CD14-positive monocyte (primary cell): ENCODE measurements at regions not wholly inside any gene's neighbourhood (a gene's known extent, or its start where the extent isn't known, plus 50 kb on each side); places are given as distances from the start of the nearest gene placed in this dataset.

ENCODE experiments used
- DNase-seq, 3 donors: peaks; one replicate each; pipeline ENCODE4 v3.0.0-alpha.2; 2011 to 2022
- H2AFZ ChIP-seq: 2 replicates; pipeline ENCODE4 v1.6.0; 2012; ENCODE audit warnings: mild to moderate bottlenecking, low read depth, low read length, inconsistent platforms; ENCODE audit not compliant: insufficient read depth, poor library complexity, severe bottlenecking
- H3K27ac ChIP-seq, 2 donors: 1 replicate in 1 of 2; 2 replicates in 1 of 2; pipeline ENCODE4 v1.5.1; 2012 to 2013; ENCODE audit warnings: low read length in 2 of 2, control low read depth in 1 of 2, inconsistent platforms in 1 of 2, low read depth in 1 of 2, mild to moderate bottlenecking in 1 of 2
- H3K27me3 ChIP-seq, 2 donors: one replicate each; pipeline versions ENCODE4 v1.6.0 to v1.6.1; 2011 to 2013; ENCODE audit warnings: low read length in 2 of 2; ENCODE audit not compliant: control insufficient read depth in 2 of 2, insufficient read depth in 2 of 2
- H3K36me3 ChIP-seq, 2 donors: replicated peaks in 1 of 2; 1 replicate in 1 of 2; 2 replicates in 1 of 2; pipeline versions ENCODE4 v1.5.1 to v1.6.1; 2012 to 2013; ENCODE audit warnings: low read length in 2 of 2, control low read depth in 1 of 2, inconsistent platforms in 1 of 2, mild to moderate bottlenecking in 1 of 2; ENCODE audit not compliant: insufficient read depth in 2 of 2, control insufficient read depth in 1 of 2
- H3K4me1 ChIP-seq, 2 donors: 1 replicate in 1 of 2; 2 replicates in 1 of 2; pipeline versions ENCODE4 v1.5.1 to v1.6.1; 2012 to 2013; ENCODE audit warnings: low read length in 2 of 2, control low read depth in 1 of 2, inconsistent platforms in 1 of 2, mild to moderate bottlenecking in 1 of 2, moderate library complexity in 1 of 2; ENCODE audit not compliant: insufficient read depth in 2 of 2, control insufficient read depth in 1 of 2
- H3K4me2 ChIP-seq: replicated peaks from 2 replicates; pipeline ENCODE3; 2012; ENCODE audit warnings: low read length, moderate library complexity, mild to moderate bottlenecking; ENCODE audit not compliant: poor library complexity, severe bottlenecking; ENCODE audit errors: extremely low read depth
- H3K4me3 ChIP-seq, 3 experiments: fragments of 200-600 bp in 1 of 3; sonication (generic) in 1 of 3; replicated peaks in 1 of 3; 1 replicate in 2 of 3; 2 replicates in 1 of 3; pipeline ENCODE4 v1.5.1; 2011 to 2013; ENCODE audit warnings: low read length in 3 of 3, mild to moderate bottlenecking in 3 of 3, control low read depth in 2 of 3, low read depth in 2 of 3, inconsistent platforms in 1 of 3, moderate library complexity in 1 of 3
- H3K79me2 ChIP-seq: 2 replicates; pipeline ENCODE4 v1.6.0; 2012; ENCODE audit warnings: mild to moderate bottlenecking, control low read depth, inconsistent platforms, low read length, moderate library complexity; ENCODE audit not compliant: insufficient read depth
- H3K9ac ChIP-seq: 2 replicates; pipeline ENCODE4 v1.6.0; 2017; ENCODE audit warnings: low read length, mild to moderate bottlenecking; ENCODE audit not compliant: insufficient read depth, poor library complexity, severe bottlenecking
- H3K9me3 ChIP-seq, 2 donors: replicated peaks in 1 of 2; 1 replicate in 1 of 2; 2 replicates in 1 of 2; pipeline versions ENCODE4 v1.5.1 to v1.6.1; 2012 to 2013; ENCODE audit warnings: low read length in 2 of 2, control low read depth in 1 of 2; ENCODE audit not compliant: control insufficient read depth in 1 of 2, insufficient read depth in 1 of 2
- H4K20me1 ChIP-seq: 2 replicates; pipeline ENCODE4 v1.6.0; 2012; ENCODE audit warnings: mild to moderate bottlenecking, low read length, control low read depth, moderate library complexity; ENCODE audit not compliant: insufficient read depth
- H3K27ac Mint-ChIP-seq, 7 donors: one replicate each; pipeline ENCODE4 v1.8.0; 2020; ENCODE audit warnings: mild to moderate bottlenecking in 7 of 7, mixed read lengths in 7 of 7, moderate library complexity in 6 of 7, inconsistent platforms in 2 of 7
- H3K27me3 Mint-ChIP-seq, 3 donors: one replicate each; pipeline ENCODE4 v1.8.0; 2021 to 2022; ENCODE audit warnings: low read depth in 3 of 3, mild to moderate bottlenecking in 3 of 3, mixed read lengths in 3 of 3, moderate library complexity in 3 of 3, inconsistent platforms in 1 of 3
- H3K36me3 Mint-ChIP-seq, 2 donors: one replicate each; pipeline ENCODE4 v1.8.0; 2020; ENCODE audit warnings: mixed read lengths in 2 of 2, inconsistent platforms in 1 of 2, mild to moderate bottlenecking in 1 of 2
- H3K4me1 Mint-ChIP-seq: one replicate; pipeline ENCODE4 v1.8.0; 2020; ENCODE audit warnings: mild to moderate bottlenecking, mixed read lengths
- H3K4me3 Mint-ChIP-seq, 2 donors: one replicate each; pipeline ENCODE4 v1.8.0; 2020; ENCODE audit warnings: mild to moderate bottlenecking in 2 of 2, mixed read lengths in 2 of 2, moderate library complexity in 1 of 2
- H3K9me3 Mint-ChIP-seq, 7 donors: one replicate each; pipeline ENCODE4 v1.8.0; 2020 to 2022; ENCODE audit warnings: mixed read lengths in 7 of 7, mild to moderate bottlenecking in 6 of 7, moderate library complexity in 6 of 7, inconsistent platforms in 2 of 7
- CTCF ChIP-seq: fragments of 200-600 bp; IDR thresholded peaks from one replicate; pipeline ENCODE4 v1.8.0; 2022; ENCODE audit warnings: antibody characterized with exemption, mild to moderate bottlenecking
- WGBS: methylation state at CpG from one replicate; pipeline ENCODE4 v1.1.5; 2013; ENCODE audit warnings: missing lambda C conversion rate; ENCODE audit not compliant: insufficient coverage; 5-methylcytosine and 5-hydroxymethylcytosine counted together
- intact Hi-C, 2 donors: fragments of 100-400 bp; cut with micrococcal nuclease; formaldehyde crosslinking; loops; one replicate each; pipeline versions ENCODE4 v1.15.0 to v1.15.1; 2023

GRCh38 chr16:8175411-8175810 lies 414.9 kb downstream of the TMEM114 start:
- 86% methylated on average over 2 of the region's 3 CpGs for WGBS
- no peak for DNase-seq
- H3K4me1 ChIP-seq, result no peaks in the 10 kb centered on the region
- intact Hi-C loops, result no loop called here
- Mint-ChIP-seq H3K36me3 (no peaks in the 10 kb centered on the region), H3K27me3 (peaks cover 0 to 2% (median 0%) of the 10 kb centered on the region in 3 donors), H3K4me3 (no peak overlapping the region), H3K4me1 (no peaks in the 10 kb centered on the region), H3K9me3 (peaks cover 0 to 2% (median 0%) of the 10 kb centered on the region in 7 donors), H3K27ac (no peak overlapping the region)
- H3K79me2 ChIP-seq, result no peaks in the 10 kb centered on the region
- H3K4me2 ChIP-seq, result no peak overlapping the region
- no peak overlapping the region for H3K27ac ChIP-seq
- no peak overlapping the region for H2AFZ ChIP-seq
- no peaks in the 10 kb centered on the region for H4K20me1 ChIP-seq
- TF ChIP-seq CTCF, result no peak
- H3K4me3 ChIP-seq, result no peak overlapping the region
- no peak overlapping the region for H3K9ac ChIP-seq
- no peaks in the 10 kb centered on the region for H3K36me3 ChIP-seq
- no peaks in the 10 kb centered on the region for H3K9me3 ChIP-seq
- H3K27me3 ChIP-seq, result no peaks in the 10 kb centered on the region

DNA sequence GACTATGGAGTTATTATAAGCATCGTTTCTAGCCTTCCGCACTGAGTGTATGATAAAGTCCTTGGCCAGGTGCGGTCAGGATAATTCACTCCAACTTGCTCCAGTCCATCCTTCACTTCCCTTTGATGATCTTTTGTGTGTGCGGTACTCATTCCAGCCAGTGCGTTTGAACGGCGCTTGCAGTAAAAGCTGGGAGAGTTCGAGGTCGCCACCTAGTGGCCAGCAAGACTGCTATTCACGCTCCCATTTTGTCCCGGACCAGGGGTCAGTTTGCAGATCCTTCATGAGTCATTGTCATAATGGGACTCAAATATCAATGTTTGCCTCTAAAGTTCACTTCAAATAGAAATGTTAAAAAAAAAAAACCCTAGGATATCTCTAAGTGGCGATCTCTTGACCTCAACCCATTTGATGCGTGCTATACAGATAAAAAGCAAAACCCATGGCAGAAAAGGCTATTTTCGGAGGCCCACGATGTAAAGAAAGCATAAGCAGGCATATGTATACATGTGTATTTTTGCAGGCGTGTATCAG lies 417.1 kb downstream of the TMEM114 start:
- Histone ChIP-seq H3K27me3 (no peaks in the 10 kb centered on the region), H3K36me3 (no peaks in the 10 kb centered on the region), H3K9ac (no peak overlapping the region), H3K4me3 (no peak overlapping the region), H2AFZ (no peak overlapping the region), H3K4me2 (no peak overlapping the region), H3K79me2 (no peaks in the 10 kb centered on the region), H3K9me3 (no peaks in the 10 kb centered on the region), H3K4me1 (no peaks in the 10 kb centered on the region), H4K20me1 (no peaks in the 10 kb centered on the region), H3K27ac (no peak overlapping the region)
- Mint-ChIP-seq H3K4me1 (no peaks in the 10 kb centered on the region), H3K27me3 (peaks cover 0 to 2% (median 0%) of the 10 kb centered on the region in 3 donors), H3K9me3 (no peaks in the 10 kb centered on the region), H3K36me3 (no peaks in the 10 kb centered on the region), H3K4me3 (no peak overlapping the region), H3K27ac (no peak overlapping the region)
- 0% methylated on average over 6 of the region's 16 CpGs for WGBS
- intact Hi-C loops, result no loop called here
- peak; percentile 84 for TF ChIP-seq CTCF
- DNase-seq, result peak in 2 of 3 donors; percentile 3 to 28
